ENCODE measurements at regions not wholly inside any gene's neighbourhood (a gene's known extent, or its start where the extent isn't known, plus 50 kb on each side); places are given as distances from the start of the nearest gene placed in this dataset.
"Not testable (repeated sequence)": the region's sequence is repeated elsewhere in the genome, so short reads cannot be mapped to it uniquely, and the experiment has no call there.

DNA sequence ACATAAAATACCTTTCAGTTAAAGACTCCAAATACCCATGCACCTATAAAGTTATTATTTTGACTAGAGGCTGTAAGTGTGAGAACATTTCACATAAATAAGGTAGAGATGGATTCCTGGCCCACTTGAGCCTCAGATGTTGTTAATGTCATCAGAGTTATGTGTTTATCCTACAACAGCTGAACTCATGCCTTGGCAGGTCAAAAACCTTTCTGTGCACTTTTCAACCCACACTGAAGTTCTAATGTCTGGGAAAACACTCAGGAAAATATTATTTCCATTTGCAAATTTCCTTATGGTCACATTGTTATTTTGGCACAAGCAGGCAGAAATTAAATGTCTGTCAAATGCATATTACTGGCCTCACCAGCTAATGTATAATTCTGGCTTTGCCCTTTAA, 209.2 kb downstream of the LNPK start:
- intact Hi-C loops (cut with DNase I; ENCODE audit: low total_unique reads), result no loop called here
- H3K27ac ChIP-seq, result no peak overlapping the region
- no peak overlapping the region for H3K4me3 ChIP-seq
- TF ChIP-seq, protein P1, sequence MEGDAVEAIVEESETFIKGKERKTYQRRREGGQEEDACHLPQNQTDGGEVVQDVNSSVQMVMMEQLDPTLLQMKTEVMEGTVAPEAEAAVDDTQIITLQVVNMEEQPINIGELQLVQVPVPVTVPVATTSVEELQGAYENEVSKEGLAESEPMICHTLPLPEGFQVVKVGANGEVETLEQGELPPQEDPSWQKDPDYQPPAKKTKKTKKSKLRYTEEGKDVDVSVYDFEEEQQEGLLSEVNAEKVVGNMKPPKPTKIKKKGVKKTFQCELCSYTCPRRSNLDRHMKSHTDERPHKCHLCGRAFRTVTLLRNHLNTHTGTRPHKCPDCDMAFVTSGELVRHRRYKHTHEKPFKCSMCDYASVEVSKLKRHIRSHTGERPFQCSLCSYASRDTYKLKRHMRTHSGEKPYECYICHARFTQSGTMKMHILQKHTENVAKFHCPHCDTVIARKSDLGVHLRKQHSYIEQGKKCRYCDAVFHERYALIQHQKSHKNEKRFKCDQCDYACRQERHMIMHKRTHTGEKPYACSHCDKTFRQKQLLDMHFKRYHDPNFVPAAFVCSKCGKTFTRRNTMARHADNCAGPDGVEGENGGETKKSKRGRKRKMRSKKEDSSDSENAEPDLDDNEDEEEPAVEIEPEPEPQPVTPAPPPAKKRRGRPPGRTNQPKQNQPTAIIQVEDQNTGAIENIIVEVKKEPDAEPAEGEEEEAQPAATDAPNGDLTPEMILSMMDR (IDR thresholded peaks at IDR 0.05), result no peak
- no peaks in the 10 kb centered on the region for H3K4me1 ChIP-seq
- DNase-seq, result no peak
- no peaks in the 10 kb centered on the region for H3K36me3 ChIP-seq
- H3K27me3 ChIP-seq, result no peaks in the 10 kb centered on the region
- H3K9me3 ChIP-seq, result peaks cover 0 to 10% (median 6%) of the 10 kb centered on the region in 3 donors

DNA sequence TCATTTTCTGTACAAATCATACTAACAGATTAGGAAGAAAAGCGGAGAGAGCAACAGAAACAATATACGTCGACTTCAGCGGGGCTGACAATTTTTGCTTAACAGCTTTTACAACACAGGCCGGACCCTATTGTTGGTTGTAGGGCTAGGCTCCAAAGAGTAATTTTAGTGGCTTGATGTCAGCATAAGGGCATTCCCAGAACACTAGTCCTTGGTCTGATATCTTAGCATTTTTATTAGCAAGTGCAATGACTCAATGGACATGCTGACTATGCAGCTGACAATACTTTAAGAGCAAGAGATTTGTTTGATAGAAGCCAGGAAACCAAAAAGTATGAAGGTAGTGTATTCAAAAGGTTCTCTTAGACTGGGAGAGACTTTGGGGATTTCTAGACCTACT, 209.9 kb downstream of the LNPK start:
- Histone ChIP-seq H3K9me3 (peaks cover 0 to 10% (median 6%) of the 10 kb centered on the region in 3 donors), H3K4me1 (no peaks in the 10 kb centered on the region), H3K27ac (no peak overlapping the region), H3K27me3 (no peaks in the 10 kb centered on the region), H3K4me3 (no peak overlapping the region), H3K36me3 (no peaks in the 10 kb centered on the region)
- DNase-seq, result no peak
- intact Hi-C loops (cut with DNase I; ENCODE audit: low total_unique reads), result no loop called here
- TF ChIP-seq, protein P1 (IDR thresholded peaks at IDR 0.05), result no peak

DNA sequence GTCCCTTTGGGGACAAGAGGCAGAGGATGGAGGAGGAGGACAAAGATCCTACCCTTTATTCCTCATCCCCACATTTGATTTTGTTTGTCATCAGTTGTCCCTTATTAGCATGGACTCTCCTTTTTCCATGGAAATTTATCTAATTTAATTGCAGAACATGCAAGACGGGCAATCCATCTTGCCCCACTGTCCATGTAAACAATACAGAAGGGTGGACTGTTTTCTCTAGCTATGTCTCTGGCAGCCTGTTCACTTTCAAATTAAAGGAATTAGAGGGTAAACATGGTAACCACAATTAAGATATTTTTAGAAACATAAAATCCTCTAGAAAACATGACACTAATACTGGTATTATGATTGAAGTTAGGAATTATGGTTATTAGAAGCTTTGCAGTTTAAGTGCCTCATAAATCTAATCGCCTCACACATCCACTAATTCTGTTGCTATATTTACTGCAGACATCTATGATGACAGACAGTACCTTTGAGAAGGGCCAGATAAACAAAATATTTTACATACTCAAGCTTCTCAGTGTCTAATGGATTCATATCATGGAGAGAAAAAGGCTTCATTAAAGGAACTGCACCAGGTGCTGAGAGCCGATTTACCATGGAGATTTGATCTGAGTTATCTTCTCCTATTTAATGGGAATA, 215.5 kb downstream of the LNPK start:
- H3K4me1 ChIP-seq, result no peaks in the 10 kb centered on the region
- no peaks in the 10 kb centered on the region for H3K36me3 ChIP-seq
- H3K9me3 ChIP-seq, result no peaks in the 10 kb centered on the region
- TF ChIP-seq, protein P1 (IDR thresholded peaks at IDR 0.05), result no peak
- H3K27ac ChIP-seq, result no peak overlapping the region
- no peak overlapping the region for H3K4me3 ChIP-seq
- H3K27me3 ChIP-seq, result no peaks in the 10 kb centered on the region
- intact Hi-C loops (cut with DNase I; ENCODE audit: low total_unique reads), result no loop called here
- DNase-seq, result no peak

DNA sequence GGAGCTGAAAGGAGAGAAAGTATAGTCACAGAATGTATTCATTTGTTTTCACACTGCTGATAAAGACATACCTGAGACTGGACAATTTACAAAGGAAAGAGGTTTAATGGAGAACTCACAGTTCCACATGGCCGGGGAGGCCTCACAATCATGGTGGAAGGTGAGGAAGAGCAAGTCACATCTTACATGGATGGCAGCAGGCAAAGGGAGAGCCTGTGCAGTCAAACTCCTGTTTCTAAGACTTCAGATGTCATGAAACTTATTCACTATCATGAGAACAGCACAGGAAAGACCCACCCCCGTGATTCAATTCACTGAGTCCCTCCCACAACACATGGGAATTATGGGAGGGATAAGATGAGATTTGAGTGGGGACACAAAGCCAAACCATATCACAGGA, 224.7 kb downstream of the LNPK start:
- H3K36me3 ChIP-seq; H3K4me3 ChIP-seq; intact Hi-C loops (cut with DNase I; ENCODE audit: low total_unique reads); H3K9me3 ChIP-seq; H3K27me3 ChIP-seq; H3K4me1 ChIP-seq; H3K27ac ChIP-seq; DNase-seq: not testable (repeated sequence)

DNA sequence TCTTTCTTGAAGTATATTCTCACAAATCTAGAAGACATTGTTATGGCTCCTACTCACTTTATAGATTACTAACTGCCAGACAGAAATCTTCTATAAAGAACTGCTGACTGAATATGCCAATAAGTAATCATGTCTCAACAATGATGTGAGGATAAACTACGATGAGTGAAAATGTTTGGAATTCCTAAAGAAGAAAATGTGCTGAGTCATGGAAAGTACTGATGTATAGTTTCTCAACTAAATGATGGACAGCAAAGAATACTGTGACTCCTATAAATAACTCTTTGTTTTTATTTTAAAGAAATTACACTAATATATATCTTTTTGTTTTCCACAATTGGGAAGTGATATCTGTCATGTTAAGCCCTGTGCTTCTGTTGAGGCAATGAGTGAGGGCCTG, 232.9 kb downstream of the LNPK start:
- H3K27ac ChIP-seq, result no peak overlapping the region
- H3K4me1 ChIP-seq, result peaks cover 0 to 7% (median 1%) of the 10 kb centered on the region in 4 donors
- H3K4me3 ChIP-seq, result no peak overlapping the region
- TF ChIP-seq, protein P1 (IDR thresholded peaks at IDR 0.05), result no peak
- H3K27me3 ChIP-seq, result no peaks in the 10 kb centered on the region
- DNase-seq, result no peak
- no peaks in the 10 kb centered on the region for H3K36me3 ChIP-seq
- no peaks in the 10 kb centered on the region for H3K9me3 ChIP-seq
- intact Hi-C loops (cut with DNase I; ENCODE audit: low total_unique reads), result no loop called here

DNA sequence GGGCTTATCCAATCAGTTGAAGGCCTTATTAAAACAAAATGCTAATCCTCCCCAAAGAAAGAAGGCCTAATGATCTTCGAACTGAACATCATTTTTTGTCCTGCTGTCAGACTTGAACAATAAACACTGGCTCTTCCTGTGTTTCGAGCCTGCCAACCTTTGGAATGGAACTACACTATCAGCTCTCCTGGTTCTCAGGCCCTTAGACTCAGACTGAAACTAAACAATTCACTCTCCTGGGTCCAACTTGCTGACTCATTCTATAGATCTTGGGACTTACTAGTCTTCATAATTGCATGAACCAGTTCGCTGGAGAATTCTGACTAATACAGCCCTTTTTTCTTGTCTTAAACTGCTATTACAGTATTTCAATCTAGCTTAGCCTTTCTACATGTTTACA, 235.2 kb downstream of the LNPK start:
- H3K27ac ChIP-seq, result no peak overlapping the region
- DNase-seq, result no peak
- no peaks in the 10 kb centered on the region for H3K9me3 ChIP-seq
- TF ChIP-seq, protein P1 (IDR thresholded peaks at IDR 0.05), result no peak
- intact Hi-C loops (cut with DNase I; ENCODE audit: low total_unique reads), result no loop called here
- peaks cover 0 to 7% (median 1%) of the 10 kb centered on the region in 4 donors for H3K4me1 ChIP-seq
- no peak overlapping the region for H3K4me3 ChIP-seq
- H3K36me3 ChIP-seq, result no peaks in the 10 kb centered on the region
- H3K27me3 ChIP-seq, result no peaks in the 10 kb centered on the region

Data from tibial artery (tissue), 4 donors.